Uterus (tissue), 3 donors: ENCODE measurements at regions not wholly inside any gene's neighbourhood (a gene's known extent, or its start where the extent isn't known, plus 50 kb on each side); places are given as distances from the start of the nearest gene placed in this dataset.

ENCODE experiments used
- DNase-seq, 2 donors: peaks; one replicate each; pipeline ENCODE4 v3.0.0-alpha.2; 2019 to 2020
- H3K27ac ChIP-seq, 2 donors: fragments of 200-600 bp; sonication (generic); 1 replicate in 1 of 2; 2 replicates in 1 of 2; pipeline ENCODE4 v1.5.1; 2016 to 2018
- H3K27me3 ChIP-seq, 2 donors: fragments of 200-600 bp; sonication (generic); one replicate each; pipeline ENCODE4 v1.5.1; 2018 to 2019; ENCODE audit warnings: control low read depth in 1 of 2
- H3K36me3 ChIP-seq, 2 donors: fragments of 200-600 bp; sonication (generic); one replicate each; pipeline ENCODE4 v1.5.1; 2019; ENCODE audit warnings: control low read depth in 1 of 2
- H3K4me1 ChIP-seq, 2 donors: fragments of 200-600 bp; sonication (generic); one replicate each; pipeline ENCODE4 v1.5.1; 2018 to 2019; ENCODE audit warnings: control low read depth in 1 of 2
- H3K4me3 ChIP-seq, 2 donors: fragments of 200-600 bp; sonication (generic); 1 replicate in 1 of 2; 2 replicates in 1 of 2; pipeline ENCODE4 v1.5.1; 2018 to 2019; ENCODE audit warnings: mild to moderate bottlenecking in 1 of 2
- H3K9me3 ChIP-seq, 2 donors: fragments of 200-600 bp; sonication (generic); one replicate each; pipeline ENCODE4 v1.5.1; 2019; ENCODE audit warnings: control low read depth in 1 of 2
- CTCF ChIP-seq, 4 experiments: fragments of 200-600 bp in 2 of 4; fragments of 450-650 bp in 2 of 4; sonication (generic) in 2 of 4; IDR thresholded peaks; one replicate each; pipeline ENCODE4 v1.5.1; 2016 to 2019; ENCODE audit warnings: antibody characterized with exemption in 4 of 4, mild to moderate bottlenecking in 2 of 4, moderate library complexity in 1 of 4
- POLR2A ChIP-seq, 2 donors: fragments of 450-650 bp; IDR thresholded peaks; one replicate each; pipeline ENCODE4 v1.6.1; 2016; ENCODE audit warnings: antibody characterized with exemption in 2 of 2, mild to moderate bottlenecking in 1 of 2, moderate library complexity in 1 of 2
- intact Hi-C: fragments of 100-400 bp; cut with DNase I; formaldehyde crosslinking; loops from one replicate; pipeline ENCODE4 v1.15.1; 2023; ENCODE audit warnings: low total_unique reads
- donor health status: DM: yes; HTN: yes; CAD: no.

GRCh38 chr16:88284101-88284500 is 98.7 kb upstream of the ZNF469 start:
- H3K9me3 ChIP-seq = peaks cover 0 to 7% of the 10 kb centered on the region in 2 donors
- no peak for TF ChIP-seq CTCF (IDR thresholded peaks at IDR 0.05)
- TF ChIP-seq POLR2A (IDR thresholded peaks at IDR 0.05) = no peak
- no peak overlapping the region for H3K4me3 ChIP-seq
- no peak for DNase-seq
- no peak overlapping the region for H3K27ac ChIP-seq
- intact Hi-C loops = no loop called here
- H3K4me1 ChIP-seq = peaks cover 0 to 8% of the 10 kb centered on the region in 2 donors
- no peaks in the 10 kb centered on the region for H3K27me3 ChIP-seq
- H3K36me3 ChIP-seq = no peaks in the 10 kb centered on the region

- no peak for DNase-seq
- no peak overlapping the region for H3K4me3 ChIP-seq
- H3K4me1 ChIP-seq = peaks cover 0 to 8% of the 10 kb centered on the region in 2 donors
- H3K27ac ChIP-seq = no peak overlapping the region
- peaks cover 0 to 7% of the 10 kb centered on the region in 2 donors for H3K9me3 ChIP-seq
- no peaks in the 10 kb centered on the region for H3K36me3 ChIP-seq
- intact Hi-C loops = no loop called here
- no peaks in the 10 kb centered on the region for H3K27me3 ChIP-seq
- no peak for TF ChIP-seq CTCF (IDR thresholded peaks at IDR 0.05)
- TF ChIP-seq POLR2A (IDR thresholded peaks at IDR 0.05) = no peak
Measured at GRCh38 chr16:88284626-88285513, 97.9 kb upstream of the ZNF469 start.

- H3K27me3 ChIP-seq = no peaks in the 10 kb centered on the region
- no peak overlapping the region for H3K4me3 ChIP-seq
- DNase-seq = no peak
- TF ChIP-seq POLR2A (IDR thresholded peaks at IDR 0.05) (no peak), CTCF (IDR thresholded peaks at IDR 0.05) (no peak)
- H3K27ac ChIP-seq = no peak overlapping the region
- peaks cover 0 to 7% of the 10 kb centered on the region in 2 donors for H3K9me3 ChIP-seq
- peaks cover 0 to 8% of the 10 kb centered on the region in 2 donors for H3K4me1 ChIP-seq
- intact Hi-C loops = no loop called here
- H3K36me3 ChIP-seq = no peaks in the 10 kb centered on the region
Measured at GRCh38 chr16:88285514-88285822, 97.3 kb upstream of the ZNF469 start.

- H3K27ac ChIP-seq = no peak overlapping the region
- no peaks in the 10 kb centered on the region for H3K36me3 ChIP-seq
- H3K4me3 ChIP-seq = no peak overlapping the region
- TF ChIP-seq CTCF (IDR thresholded peaks at IDR 0.05) (no peak), POLR2A (IDR thresholded peaks at IDR 0.05) (no peak)
- no peaks in the 10 kb centered on the region for H3K27me3 ChIP-seq
- DNase-seq = no peak
- peaks cover 0 to 8% of the 10 kb centered on the region in 2 donors for H3K4me1 ChIP-seq
- intact Hi-C loops = no loop called here
- H3K9me3 ChIP-seq = peaks cover 0 to 7% of the 10 kb centered on the region in 2 donors
Measured at GRCh38 chr16:88286301-88286923, 96.3 kb upstream of the ZNF469 start.

GRCh38 chr16:88287219-88287618 is 95.5 kb upstream of the ZNF469 start:
- H3K36me3 ChIP-seq = no peaks in the 10 kb centered on the region
- no peaks in the 10 kb centered on the region for H3K27me3 ChIP-seq
- TF ChIP-seq CTCF (IDR thresholded peaks at IDR 0.05) (no peak), POLR2A (IDR thresholded peaks at IDR 0.05) (no peak)
- peaks cover 0 to 8% of the 10 kb centered on the region in 2 donors for H3K4me1 ChIP-seq
- no peak overlapping the region for H3K4me3 ChIP-seq
- no peak overlapping the region for H3K27ac ChIP-seq
- intact Hi-C loops = no loop called here
- no peak for DNase-seq
- peaks cover 0 to 7% of the 10 kb centered on the region in 2 donors for H3K9me3 ChIP-seq
